Midbrain (tissue), 1 donor: ENCODE measurements at regions not wholly inside any gene's neighbourhood (a gene's known extent, or its start where the extent isn't known, plus 50 kb on each side); places are given as distances from the start of the nearest gene placed in this dataset.
"Not testable (repeated sequence)": the region's sequence is repeated elsewhere in the genome, so short reads cannot be mapped to it uniquely, and the experiment has no call there.

Experiments used
- DNase-seq: peaks from one replicate; lab custom pipeline; 2025; lab: John Stamatoyannopoulos, UW

DNA sequence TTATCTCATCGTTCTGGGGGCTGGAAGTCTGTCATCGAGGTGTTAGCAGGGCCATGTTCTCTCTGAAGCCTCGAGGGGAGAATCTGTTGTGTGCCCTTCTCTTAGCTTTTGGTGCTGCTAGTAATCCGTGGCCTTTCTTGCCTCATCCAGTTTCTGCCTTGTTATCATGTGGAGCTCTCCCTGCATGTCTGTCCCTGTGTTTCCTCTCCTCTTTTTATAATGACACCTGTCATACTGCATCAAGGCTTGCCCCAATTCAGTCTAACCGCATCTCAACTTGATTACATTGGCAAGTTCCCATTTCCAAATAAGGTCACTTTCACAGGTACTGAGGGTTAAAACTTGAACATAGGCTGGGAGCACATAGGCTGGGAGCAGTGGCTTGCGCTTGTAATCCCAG, 82.6 kb upstream of the CNIH3 start:
- DNase-seq = no peak

DNA sequence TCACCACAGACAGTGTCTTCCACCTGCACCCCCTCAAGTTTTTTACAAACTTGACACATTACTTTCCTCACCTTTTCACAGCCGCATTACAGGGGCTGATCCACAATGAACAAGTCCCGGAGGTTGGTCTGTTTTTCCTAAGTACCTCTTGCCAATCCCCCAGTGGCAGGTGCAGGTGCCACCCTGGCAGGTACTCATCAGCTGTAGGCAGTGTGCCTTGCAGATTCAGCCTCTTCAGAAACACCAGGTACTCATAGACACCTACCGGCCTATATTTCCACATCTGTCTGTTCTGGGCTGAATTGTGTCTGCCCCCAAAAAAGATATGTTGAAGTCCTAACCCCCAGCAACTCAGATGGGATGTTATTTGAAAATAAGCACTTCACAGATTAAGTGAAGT, 81.4 kb upstream of the CNIH3 start:
- DNase-seq = no peak

DNA sequence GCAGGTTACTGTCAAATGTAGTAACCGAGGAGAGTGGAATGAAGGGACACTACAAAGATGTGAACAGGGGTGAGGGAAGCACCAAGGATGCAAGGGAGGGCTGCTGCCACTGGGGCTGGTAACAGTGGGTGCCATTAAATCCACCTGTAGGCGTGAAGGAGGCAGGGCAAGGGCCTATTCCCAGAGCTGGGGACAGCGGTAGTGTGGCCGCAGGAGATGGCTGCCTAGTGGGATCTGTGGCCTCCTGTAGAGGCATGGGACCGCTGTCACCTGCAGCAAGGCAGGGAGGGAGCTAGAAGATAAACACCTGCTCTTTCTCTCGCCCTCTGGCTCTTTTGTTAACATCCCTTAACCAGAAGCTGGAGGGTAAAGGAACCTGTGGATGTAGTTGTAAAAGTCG, 80.5 kb upstream of the CNIH3 start:
- no peak for DNase-seq

DNA sequence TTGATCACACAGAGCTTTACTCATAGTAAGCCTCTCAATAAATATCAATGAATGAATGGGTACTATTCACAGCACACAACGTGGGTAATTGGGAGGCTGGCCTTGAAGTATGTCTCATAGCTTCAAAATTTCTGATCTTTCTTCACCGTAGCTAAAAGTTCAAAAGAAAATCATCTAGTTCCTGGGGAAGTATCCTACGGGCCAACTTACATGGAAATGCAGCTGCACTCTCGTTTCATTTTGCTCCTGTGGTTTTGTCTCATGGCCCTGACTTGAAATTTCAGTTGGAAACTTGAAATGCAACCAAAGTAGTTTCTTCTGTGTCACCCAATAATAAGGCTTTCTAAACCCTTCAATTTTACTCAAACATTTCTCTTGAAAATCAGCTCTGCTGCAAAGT, 76.1 kb upstream of the CNIH3 start:
- no peak for DNase-seq

DNA sequence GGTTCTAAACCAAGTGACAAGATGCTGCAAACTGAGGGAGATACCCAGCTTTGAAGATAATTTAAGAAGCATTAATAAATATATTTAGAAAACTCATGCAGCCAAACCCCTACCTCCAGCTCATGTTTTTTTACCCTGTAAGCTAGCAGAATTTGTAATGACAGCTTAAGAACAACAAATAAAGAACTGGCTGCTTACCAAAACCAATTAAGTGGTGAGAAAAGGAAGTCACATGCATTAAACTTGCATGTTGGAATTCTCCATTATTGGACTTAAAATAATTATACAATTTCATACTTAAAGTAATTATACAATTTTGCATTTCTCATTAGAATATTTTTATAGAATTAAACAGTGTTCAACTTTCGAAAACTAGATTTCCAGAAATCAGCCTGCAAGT, 75.6 kb upstream of the CNIH3 start:
- peak; percentile 0 for DNase-seq

DNA sequence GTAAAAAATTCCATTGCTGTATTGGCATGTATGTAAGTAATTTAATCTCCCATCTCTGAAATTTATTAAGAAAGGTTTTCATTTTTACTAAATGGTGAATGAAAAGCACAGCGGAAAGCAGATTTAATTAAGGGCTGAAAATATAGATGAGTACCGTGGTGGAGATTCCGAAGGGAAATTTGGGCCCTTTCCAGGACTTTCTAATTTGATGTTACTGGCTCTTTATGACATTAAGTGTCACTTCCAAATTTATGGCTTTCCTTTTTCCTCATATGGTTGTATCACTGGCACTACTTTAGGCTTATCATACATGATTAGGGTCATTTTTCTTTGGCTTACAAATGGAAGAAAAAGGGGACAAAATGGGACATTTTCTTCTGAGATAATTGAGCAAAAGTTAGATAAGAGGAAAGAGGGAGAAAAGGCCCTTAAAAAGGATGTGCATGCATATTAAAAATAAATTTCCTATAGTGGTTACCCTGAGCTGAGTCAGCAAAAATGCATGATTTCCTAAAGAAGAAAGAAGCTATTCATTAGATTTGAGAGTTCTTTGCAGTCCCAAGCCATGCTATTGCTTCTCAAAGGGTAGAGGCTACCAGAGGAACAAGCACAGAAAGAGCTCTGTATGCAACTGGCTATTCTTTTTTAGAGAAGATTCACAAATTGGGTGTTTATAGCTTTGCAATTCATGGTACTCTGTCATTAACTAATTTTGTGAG, 74.9 kb upstream of the CNIH3 start:
- no peak for DNase-seq

DNA sequence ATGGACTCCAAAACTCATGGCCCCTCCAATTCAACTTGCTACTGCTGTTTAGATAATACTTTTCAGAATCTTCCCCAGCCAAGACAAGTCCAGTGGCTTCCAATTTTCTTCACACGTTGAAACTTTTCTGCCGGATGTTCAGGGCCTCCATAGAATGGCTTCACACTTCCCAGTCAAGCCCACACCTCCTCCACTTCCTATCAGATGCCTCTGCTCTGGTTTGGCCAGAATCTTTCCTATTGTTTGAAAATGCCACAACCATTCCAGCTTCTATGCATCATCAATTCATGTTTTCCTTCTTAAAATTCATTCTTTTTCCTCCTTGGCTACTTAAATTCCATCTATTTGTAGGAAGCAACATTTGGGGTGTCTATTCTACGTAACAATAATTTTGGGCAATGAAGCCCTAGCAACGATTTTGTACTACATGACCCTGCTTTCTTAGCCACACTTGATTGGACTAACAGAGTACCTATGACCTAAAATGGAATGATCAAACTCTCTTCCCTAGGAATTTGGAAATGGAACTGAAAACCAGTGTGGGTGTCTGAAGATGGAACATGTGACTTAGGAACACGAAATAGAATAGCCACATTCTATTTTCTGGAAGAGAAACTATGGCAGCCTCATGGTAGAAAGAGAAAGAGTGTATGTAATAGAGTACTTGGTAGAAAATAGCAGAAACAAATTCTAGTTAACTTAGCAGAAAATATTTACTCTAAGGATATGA, 74.1 kb upstream of the CNIH3 start:
- DNase-seq = no peak

DNA sequence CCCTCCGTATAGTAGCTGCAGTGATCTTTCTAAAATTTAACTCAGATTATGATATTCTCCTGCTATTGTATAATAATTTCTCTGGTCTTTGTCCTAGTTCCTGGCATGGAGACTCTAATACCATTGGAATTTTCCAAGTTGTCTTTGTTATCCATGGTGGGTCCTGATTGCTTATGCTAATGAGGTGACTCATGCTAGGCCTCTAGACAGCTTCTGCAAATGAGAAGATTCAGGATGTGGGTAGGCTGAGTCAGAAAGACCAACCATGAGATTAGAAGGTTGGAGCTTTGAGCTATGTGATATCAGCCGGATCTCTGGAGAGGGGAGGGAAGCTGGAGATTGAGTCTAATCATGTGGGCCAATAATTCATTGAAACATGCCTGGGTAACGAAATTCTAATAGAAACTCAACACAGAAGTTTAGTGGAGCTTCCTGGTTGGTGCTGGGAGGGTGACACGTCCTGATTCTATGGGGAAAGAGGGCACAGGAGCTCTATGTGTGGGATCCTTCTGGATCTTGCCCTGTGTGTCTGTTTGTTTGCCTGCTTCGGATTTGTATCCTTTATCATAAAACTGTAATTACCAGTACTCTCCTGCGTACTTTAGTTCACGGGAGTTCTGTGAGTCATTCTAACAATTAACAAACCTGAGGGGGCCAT, 73.2 kb upstream of the CNIH3 start:
- no peak for DNase-seq

DNA sequence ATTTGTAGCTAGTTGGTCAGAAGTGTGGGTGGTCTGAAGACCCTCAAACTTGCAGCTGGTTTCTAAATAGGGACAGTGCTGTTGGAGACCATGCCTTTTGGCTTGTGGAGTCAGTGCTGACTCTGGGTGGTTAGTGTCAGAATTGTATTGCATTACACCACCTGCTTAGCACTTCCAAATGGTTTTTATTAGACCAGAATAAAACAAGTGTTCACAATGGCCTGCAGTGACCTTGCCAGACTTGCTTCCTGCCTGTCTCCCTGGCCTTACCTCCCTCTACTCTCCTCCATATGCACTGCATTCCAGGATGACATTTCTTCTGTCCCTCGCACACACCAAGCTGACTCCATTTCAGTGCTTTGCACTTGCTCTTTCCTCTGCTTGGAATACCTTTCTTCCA, 72.7 kb upstream of the CNIH3 start:
- DNase-seq = no peak

DNA sequence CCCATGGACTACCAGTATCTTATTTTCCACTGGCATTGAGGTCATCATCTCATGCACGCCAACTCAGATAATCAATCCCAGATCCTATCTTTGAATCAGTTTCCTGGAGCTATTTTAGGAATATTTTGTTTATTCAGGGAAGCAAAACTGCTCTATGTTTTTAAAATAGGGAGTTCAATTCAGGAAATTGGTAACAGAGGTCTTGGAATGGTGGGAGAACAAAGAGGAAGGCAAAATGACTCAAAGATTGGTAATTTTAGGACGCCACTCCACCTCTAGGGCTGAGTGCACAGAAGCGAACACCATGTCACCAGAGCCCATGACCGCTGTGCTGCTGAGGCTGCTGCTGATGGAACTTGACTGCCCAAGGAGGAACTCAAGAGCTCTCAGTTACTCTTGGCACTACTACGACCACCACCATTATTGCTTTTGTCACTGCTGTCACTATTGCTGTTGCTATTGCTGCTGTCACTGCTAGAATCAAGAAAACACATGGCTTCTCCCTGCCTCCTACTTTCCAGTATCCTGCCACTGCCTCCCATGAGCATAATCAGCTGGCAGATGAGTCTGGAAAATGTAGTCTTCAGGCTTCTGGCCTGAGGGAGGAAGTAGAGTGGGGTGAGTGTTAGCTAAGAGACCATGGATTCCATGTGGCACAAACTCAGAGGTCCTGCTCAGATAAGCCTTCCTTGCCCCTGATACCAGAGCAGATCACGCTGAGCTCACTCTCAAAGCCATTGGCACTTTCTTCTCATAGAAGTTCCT, 71.6 kb upstream of the CNIH3 start:
- DNase-seq = no peak

DNA sequence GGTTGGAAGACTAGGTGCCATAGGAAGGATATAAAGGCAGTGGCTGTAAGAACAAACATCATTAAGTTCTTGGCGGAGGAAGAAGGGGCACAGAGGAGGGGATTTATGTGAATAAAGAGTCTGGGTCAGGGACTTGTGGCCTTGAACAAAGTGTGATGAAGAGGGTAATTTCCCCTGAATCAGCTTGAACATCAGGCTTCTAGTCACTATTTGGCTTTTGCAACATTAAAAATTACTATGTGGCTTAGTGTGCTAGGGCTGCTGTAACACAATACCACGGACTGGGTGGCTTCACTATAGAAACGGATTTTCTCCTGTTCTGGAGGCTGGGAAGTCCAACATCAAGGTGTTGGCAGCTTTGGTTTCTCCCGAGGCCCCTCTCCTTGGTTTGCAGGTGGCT, 70.5 kb upstream of the CNIH3 start:
- DNase-seq = no peak

DNA sequence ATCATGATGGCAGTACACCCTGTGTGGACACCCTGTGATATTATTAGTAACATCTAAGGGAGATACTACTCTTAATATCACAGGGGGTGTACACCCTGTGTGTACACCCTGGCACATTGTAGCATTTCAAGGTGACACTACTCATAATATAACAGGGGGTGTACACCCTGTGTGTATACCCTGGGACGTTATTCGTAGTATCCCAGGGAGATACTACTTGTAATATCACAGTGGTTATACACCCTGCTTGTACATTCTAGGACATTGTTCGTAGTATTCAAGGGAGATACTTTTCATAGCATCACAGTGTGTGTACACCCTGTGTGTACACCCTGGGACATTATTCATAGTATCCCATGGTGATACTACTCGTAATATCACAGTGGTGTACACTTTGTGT, 67.4 kb upstream of the CNIH3 start:
- DNase-seq = no peak

DNA sequence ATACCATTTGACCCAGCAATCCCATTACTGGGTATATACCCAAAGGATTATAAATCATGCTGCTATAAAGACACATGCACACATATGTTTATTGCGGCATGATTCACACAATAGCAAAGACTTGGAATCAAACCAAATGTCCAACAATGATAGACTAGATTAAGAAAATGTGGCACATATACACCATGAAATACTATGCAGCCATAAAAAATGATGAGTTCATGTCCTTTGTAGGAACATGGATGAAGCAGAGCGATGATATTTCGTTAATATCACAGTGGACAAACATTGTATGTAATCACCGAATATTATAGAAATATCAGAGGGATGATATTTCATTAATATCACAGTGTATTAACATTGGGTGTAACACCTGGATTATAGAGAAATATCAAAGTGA, 64.9 kb upstream of the CNIH3 start:
- not testable (repeated sequence) for DNase-seq

DNA sequence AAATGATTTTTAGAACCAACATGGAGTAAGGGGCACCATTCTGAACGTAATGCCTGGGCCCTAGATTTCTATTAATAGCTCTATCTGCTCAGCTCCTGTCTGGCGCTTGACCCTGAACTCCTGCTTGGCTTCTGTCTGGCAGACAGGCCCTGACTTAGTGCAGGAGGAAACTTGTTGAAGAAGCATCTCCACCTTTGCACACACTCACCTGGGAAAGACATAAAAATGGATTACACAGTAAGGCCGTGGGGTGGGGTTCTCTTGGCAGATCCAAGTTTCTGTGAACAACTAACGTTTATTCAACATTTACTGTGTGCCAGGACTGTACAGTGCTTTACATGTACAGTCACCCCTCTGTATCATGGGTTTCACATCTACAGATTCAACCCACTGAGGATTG, 62.1 kb upstream of the CNIH3 start:
- DNase-seq = no peak

DNA sequence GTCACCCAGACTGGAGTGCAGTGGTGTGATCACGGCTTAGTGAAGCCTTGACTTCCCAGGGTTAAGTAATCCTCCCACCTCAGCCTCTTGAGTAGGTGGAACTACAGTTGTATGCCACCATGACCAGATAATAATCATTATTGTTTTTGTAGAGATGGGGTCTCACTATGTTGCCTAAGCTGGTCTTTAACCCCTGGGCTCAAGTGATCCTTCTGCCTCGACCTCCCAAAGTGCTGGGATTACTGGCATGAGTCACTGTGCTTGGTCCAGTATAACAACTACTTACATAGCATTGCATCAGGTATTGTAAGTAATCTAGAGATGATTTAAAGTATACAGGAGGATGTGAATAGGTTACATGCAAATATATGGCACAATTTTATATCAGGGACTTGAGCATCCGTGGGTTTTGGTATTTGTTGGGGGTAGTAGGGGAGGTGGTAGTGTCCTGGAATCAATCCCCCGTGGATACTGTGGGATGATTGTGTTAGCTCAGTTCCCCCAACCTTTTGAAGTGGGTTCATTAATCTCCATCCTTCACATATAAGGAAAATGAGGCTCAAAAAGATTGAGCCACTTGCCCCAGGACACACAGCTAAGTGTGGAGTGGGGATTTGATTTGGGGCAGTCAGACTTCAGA, 61.4 kb upstream of the CNIH3 start:
- no peak for DNase-seq

DNA sequence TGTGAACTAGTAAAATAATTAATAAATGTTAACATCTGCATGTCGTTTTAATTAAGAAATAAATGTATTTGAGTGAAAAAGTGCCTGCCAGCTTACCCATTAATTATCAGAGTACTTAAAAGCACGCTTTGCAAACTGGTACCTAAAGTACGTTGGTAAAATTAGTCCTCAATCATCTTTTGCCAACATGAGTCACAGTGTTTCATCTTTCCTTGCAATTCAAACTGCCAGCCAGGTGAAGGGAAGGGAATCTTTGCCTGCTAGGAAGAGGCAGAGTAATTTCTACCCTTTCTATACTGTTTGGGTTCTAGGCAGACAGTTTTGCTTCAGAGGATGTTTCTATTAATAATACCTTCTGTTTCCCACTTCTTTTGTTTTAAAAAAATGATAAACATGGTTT, 57.2 kb upstream of the CNIH3 start:
- no peak for DNase-seq

DNA sequence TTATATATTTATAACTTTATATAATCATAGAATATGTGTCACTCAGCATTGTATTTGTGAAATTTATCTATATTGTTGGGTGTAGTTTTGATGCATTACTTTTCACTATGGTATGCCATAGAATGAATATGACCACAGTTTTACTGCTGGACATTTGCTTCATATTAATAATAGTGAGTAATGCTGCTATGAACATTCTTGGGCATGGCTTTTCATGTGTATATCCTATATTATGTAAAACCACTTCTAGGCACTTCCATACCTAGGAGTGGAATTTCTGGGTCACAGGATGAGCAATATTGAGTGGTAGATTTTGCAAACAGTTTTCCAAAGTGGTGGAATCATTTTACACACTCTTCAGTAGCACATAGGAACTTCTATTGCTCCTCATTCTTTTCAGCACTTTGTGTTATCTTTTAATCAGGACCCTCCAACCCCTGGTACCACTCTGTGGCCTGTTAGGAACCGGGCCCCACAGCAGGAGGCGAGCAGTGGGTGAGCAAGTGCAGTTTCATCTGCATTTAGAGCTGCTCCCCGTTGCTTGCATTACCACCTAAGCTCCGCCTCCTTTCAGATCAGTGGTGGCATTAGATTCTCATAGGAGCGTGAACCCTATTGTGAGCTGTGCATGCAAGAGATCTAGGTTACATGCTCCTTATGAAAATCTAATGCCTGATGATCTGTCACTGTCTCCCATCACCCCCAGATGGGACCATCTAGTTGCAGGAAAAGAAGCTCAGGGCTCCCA, 56.0 kb upstream of the CNIH3 start:
- DNase-seq = no peak

DNA sequence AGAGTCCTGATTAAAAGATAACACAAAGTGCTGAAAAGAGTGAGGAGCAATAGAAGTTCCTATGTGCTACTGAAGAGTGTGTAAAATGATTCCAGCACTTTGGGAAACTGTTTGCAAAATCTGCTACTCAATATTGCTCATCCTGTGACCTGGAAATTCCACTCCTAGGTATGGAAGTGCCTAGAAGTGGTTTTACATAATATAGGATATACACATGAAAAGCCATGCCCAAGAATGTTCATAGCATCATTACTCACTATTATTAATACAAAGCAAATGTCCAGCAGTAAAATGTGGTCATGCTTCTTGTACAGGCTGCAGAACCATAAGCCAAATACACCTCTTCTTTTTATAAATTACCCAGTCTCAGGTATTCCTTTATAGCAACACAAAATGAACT, 53.2 kb upstream of the CNIH3 start:
- not testable (repeated sequence) for DNase-seq

DNA sequence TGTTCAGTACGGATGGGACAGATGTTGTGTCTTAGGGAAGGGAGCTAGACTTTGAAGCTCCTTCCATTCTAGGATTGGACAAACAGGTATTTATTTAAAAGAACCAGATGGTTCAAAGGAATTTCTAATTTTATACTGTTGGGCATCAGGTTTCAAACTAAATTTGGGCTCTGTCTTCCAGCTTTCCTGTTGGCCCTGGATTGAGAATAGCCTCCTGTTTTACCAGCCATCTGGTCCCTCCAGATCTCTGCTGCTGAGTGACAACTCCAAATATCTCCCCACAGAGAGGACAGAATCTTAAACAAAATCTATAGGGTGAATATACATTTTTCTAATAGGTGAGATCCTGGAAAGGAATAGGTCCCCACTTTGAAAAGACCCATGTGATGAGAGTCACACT, 52.5 kb upstream of the CNIH3 start:
- no peak for DNase-seq

DNA sequence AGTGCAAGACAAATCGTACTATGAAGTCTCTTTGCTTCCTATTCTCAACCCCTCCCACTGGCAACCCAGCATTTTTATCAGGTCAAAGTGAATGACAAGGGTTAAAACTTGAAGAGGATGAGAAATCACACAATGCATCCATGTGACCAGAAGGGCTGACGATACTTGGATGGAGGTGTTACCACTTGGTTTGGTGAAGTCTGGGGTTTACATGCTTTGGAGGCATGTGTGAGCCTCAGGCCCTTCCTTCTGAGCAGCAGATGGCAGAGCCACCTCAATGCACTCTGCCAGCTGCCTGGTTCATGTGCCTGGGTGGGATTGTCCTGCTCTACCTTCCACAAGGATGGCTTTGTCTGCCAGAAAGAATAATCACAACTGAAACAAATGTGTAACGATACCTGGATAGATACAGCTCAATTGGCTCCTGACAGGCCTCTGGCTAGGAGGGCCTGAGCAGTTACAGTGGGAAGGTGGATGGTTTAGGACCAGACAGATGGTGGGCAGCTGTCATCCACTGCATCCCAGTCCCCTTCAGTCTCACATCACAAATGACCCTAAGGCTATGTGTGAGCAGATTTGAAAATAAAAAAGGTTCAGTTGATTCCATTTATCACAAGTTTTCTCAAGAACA, 51.5 kb upstream of the CNIH3 start:
- no peak for DNase-seq

DNA sequence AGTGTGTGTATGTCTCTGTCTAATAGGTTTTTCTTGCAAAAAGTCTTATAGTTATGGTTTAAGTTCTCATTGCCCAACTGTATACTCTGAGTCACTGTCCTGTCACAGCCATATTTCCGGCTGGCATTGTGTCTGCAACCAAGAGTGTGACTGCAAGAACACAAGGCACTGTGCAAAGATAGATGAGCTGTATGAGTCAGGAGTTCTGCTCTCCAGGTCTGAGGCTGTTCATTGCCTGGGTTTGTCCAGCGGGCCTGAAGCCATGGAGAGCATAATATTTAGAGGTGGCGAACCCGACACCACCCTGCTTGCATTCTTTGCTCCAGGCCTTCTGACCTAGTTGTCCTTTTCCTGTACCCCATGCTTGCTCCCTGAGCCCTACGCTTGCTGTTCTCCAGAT, 50.9 kb upstream of the CNIH3 start:
- DNase-seq = no peak
